GM19328 (cell line): ENCODE measurements at regions not wholly inside any gene's neighbourhood (a gene's known extent, or its start where the extent isn't known, plus 50 kb on each side); places are given as distances from the start of the nearest gene placed in this dataset.
"Not testable (repeated sequence)": the region's sequence is repeated elsewhere in the genome, so short reads cannot be mapped to it uniquely, and the experiment has no call there.

Experiments
- ATAC-seq: cut with Tn5 transposase; IDR thresholded peaks from one replicate; pipeline ENCODE4 v1.9.1; 2021; ENCODE audit warnings: mild to moderate bottlenecking, moderate library complexity; ENCODE audit not compliant: unreplicated experiment

DNA sequence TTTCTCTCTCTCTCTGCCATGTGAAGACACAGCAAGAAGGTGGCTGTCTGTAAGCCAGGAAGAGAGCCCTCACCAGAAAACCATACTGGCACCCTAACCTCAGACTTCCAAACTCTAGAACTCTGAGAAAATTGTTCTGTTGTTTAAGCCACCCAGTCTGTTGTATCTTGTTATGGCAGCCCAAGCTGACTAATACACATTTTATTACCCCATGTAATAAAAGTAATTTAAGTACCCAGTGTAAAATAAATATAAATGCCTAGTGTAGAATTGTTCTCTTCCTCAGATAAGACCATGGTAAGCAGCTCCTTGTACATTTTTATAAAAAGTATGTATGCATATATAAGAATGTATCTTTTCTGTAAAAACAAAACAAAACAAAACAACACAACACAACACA, 119.7 kb downstream of the DTL start:
- no peak for ATAC-seq

DNA sequence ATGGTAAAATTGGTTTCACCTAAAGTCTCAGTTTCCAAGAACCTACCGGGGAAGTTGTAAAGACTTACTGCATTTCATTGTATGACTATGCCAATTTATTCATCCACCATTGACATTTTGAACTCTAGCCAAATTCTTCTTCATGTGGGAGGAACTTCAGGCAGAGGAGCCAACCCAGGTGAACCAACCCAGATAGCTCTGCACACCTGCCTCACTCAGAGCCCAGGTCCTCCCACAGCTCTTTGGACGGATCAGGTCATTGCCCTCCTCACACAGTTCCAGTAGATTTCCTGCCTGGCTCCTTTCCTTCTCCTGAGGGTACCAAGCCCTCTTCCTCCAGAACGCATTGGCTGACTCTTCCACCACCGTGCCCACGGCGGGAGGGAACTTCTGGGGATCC, 121.7 kb downstream of the DTL start:
- no peak for ATAC-seq

DNA sequence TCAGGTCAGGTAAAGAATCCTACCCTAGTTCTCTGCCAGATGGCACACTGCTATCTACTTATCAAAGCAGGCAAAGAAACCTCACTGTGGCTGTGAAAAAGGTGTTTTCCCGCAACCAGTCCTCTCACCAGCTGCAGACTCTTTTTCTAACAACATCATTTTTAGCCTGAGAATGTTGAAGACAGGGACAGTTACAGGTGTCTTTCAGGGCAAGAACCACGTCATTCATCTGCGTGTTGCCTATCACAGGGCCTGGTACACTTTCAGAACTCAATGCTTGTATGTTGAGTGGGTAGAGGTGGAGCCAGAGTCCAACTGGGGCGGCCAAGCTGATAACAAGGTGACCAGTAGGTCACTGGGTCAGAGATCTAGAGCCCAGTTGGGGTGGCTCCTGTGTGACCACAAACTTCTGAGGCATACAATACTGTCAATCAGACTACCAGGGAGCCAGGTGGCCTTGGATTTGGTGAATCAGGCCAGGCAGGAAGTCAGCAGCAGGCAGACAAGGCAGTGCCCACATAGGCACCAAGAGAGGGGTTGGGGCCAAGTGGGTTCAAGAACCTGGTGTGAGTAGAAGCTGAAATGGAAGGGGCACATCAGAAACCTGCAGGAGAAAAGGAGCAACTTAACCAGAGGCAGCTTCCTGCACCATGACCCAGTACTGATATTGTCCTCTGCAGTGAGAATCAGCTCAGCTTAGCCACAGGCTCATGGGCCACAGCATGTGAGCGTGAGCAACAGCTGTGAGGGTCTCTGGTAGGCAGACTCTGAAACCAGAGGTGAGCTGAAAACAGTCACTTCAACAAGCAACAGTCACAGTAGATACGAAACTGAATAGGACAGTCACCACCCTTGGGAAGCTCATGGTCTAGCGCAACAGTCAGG, 123.6 kb downstream of the DTL start:
- ATAC-seq: no peak

DNA sequence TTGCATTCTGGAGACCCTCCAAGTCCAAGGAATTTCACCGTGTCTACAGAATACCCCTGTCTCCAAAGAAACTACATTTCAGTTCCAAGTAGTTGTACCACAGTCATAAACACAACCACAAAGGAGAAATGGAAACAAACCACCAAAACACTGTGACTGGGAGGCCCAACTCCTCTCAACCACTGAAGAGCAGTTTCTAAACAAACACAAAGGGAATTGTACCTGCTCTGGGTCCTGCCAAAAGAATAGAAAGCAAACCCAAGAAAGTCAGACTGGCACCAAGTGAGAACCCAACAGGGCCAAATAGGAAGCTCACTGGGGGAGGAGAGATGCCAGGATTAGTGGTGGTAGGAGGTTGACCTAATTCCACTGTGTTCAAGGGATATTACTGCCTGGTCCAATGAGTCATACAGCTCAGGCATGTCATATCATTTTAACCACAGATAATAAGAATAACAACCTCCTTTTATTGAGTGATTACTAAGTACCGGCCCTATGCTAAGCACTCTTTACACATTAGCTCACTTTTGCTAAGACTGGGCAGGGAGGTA, 123.9 kb upstream of the PPP2R5A start:
- no peak for ATAC-seq

DNA sequence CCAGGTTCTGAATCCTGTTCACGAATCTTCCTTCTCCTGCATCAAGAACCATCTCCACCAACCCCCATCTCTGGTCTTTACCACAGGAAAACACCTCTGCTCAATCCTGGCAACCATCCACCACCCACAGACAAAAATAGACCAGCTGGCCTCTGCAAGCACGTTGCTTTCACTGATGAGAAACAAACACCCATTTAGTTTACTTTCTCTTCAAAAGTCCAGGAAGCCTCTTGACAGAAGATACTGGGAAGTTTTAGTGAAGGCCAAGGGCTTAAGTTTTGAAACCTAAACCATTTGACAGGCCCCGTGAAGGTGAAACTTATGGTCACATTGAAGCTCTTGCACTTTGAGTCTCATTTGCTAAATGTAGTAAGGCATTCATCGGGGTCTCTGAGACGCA, 122.6 kb upstream of the PPP2R5A start:
- no peak for ATAC-seq

DNA sequence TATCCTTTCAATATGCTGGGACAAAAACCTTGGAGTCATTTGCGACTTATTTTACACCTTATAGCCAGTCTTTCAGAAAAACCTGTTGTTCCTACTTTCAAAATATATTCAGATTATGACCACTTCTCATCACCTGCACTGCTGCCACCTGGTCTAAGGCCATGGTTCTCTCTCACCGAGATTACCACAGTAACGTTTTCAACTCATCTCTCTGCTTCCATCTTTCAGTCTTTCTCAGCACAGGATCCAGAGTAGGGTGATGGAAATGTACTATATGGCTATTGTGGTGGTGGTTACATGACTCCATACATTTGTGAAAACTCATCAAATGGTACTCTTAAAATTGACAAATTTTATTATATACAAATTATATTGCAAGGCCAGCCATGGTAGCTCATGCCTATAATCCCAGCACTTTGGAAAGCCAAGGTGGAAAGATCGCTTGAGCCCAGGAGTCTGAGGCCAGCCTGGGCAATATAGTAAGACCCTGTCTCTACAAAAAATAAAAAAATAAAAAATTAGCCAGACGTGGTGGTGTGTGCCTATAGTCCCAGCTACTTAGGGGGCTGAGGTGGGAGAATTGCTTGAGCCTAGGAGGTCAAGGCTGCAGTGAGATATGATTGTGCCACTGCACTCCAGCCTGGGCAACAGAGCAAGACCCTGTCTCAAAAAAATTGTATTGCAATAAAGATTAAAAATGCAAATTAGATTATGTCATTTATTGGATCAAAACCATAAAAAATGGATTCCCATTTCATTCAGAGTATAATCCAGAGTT, 120.9 kb upstream of the PPP2R5A start:
- ATAC-seq: no peak

DNA sequence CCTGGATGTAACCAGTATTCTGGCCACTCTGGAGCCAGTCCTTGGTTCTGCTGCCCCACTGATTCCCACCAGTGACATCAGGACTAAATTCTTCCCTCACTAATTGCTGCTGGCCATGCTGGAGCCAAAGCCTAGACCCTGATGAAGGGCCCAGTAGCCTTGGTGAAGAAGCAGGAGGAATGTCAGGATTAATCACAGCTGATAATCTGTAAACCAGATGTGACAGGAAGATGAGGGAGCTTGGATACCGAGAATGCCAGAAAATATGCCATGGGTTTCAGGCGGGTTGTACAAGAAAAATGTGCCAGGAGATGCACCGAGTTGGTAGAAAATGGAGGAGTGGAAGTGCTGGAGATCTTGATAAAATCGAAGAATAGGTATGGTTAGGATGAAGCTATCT, 119.0 kb upstream of the PPP2R5A start:
- ATAC-seq: no peak

DNA sequence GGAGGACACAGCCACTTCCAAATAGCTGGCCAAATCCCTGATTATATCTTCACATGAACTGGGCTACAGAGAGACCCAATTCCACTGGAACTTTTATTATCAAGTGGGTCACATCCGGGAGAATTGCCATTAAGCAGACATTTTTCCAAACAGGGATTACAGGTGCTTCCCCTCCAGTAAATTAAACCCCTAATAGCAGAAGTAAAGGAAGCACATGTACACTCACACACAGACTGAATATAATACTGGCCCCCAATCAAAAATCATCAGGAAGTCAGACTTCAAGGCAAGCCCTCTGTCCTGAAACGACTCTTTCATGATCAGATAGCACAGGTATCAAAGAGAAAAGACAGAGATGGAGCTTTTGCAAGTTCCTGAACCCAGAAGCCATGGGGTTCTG, 118.6 kb upstream of the PPP2R5A start:
- ATAC-seq: no peak

DNA sequence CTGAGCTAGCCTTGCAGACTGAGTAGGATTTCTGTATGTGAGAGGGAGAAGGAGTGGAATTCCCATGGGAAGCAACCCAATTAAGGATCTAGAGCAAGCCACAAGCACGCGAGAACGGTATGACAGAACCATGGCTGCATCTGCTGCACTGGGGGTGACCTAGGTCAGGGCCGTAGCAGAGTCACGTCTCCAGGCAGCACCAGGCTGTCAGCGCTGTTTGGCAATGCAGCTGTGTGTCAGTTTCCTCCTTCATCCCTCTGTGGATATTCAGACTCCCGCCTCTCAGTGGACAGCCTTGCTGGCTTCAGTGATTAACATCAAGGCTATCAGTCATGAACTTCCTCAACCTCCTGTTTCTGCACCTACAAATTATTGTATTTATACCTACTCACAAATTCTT, 118.1 kb upstream of the PPP2R5A start:
- ATAC-seq: no peak

DNA sequence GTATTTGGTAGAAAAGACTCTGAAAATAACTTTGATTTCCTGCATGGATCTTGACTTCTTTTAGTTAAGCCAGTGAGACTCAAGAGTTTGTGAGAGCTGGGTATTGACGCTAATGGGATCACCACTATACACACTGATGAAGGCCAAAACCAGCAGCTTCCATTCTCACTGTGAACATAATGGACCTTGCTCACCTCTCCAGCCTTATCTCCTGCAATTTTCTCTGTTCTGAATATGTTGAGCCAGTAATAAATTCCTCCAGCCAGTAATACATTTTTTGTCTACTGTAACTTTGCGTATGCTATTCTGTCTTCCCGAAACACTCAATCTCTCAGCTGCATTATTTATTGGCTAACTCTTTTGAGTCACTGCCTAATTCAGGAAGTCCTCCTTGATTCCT, 111.6 kb upstream of the PPP2R5A start:
- ATAC-seq: no peak

DNA sequence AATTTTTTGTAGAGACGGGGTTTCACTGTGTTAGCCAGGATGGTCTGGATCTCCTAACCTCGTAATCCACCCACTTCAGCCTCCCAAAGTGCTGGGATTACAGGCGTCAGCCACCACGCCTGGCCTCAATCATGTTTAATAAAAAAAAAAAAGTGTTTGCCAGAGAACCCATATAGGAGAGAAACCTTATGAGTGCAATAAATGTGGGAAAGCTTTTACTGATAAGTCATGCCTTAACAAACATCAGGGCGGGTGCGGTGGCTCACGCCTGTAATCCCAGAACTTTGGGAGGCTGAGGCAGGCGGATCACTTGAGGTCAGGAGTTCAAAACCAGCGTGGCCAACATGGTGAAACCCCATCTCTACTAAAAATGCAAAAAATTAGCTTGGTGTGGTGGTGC, 110.9 kb upstream of the PPP2R5A start:
- ATAC-seq: not testable (repeated sequence)

DNA sequence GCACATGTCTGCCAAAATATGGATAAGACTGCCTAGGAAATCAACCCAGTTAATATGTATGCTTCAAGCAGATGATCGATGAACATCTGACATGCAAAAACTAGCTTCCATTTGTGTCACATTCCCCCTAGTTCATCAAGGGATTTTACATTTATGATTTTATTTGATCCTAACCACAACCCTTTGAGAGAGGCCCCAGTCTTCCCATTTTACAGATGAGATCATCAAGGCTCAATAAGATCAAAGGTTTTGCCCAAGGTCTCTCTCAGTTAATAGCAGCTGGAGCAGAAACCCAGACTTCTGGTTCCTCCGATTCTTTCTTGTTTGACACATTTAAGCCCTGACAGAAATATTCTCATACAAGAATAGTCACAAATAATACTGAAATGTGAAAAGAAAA, 107.7 kb upstream of the PPP2R5A start:
- no peak for ATAC-seq

DNA sequence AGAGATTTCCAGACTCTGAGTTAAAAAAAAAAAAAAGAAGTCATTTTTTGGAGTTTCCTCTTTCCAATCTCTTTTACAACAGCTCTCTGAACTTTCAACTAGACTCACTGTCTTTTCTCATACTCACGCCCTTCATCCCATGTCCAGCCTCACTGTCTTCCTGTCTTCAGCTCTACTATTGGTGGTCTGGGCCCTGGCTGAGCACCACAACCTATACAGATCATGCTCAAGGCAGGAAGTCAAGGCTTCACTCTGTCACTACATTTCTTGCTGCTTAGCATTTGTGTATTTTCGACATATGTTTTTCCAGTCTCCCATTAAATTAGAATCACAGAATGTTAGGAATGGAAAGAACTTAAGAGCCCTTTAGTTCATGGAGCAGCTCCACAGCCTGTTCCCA, 106.4 kb upstream of the PPP2R5A start:
- no peak for ATAC-seq

DNA sequence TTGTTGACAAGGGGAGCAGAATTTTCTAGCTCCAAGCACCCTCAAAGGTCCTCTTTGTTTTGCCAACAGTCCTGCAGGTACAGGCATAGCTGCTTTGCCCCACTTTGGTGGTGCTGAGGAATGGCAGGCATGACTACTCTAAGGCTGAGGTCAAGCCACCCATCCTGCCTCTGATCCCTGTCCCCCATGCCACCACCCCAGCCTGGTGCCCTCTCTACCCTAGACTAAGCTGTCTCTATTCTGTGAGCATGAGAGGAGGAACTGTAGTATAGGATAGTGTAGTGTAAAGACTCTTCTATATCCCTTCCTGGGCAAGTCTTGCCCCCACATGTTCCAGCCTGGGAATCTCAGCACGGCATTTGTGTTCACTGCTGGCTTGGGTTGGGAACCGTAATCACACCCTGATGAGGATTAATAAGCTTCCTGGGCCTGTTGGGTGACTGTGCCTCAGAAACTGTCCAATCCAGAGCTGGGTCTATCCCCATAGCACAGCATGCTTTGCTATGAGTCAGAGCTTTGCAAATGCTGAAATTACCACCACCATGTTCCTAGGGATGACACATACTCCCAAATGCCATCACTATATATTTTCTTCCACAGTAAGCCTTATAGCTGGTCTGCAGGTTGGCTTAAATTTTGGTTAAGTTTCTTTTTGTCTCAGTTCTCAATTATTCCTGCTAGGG, 105.7 kb upstream of the PPP2R5A start:
- no peak for ATAC-seq

DNA sequence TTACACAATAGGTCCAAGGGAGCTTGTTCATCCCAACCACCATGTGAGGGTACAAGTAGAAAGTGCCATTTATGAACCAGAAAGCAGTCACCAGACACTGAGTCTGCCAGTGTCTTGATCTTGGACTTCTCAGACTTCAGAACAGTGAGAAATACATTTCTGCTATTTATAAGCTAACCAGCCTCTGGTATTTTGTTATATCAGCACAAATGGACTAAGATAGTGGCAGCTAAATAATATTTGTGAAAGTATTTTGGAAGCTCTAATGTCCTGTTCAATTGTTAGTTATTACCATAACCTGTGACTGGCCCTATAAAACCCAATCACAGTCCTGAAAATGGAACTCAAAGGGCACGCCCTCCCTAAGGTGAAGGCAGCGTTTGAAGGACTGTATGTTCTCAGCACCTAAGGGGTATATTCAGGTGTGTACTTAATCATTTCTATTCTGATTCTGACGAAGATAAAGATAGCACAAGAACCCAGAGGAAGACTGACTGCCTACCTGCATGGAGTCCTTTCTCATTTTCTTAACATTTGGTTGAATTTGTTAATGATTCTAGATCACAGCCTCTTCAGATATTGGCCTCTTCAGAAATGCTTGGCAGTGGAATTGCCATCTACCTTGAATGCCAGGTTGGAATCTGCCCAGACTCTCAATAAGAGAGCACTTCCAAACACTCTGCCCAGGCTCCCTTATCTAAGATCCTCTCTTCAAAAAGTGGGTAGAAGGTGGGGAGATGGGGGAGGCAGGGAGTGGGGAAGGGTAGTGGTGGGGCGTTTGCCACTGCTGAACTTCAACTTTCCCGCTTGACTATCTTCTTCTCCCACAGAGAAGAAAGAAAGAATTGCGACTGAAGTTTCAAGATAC, 104.0 kb upstream of the PPP2R5A start:
- no peak for ATAC-seq

DNA sequence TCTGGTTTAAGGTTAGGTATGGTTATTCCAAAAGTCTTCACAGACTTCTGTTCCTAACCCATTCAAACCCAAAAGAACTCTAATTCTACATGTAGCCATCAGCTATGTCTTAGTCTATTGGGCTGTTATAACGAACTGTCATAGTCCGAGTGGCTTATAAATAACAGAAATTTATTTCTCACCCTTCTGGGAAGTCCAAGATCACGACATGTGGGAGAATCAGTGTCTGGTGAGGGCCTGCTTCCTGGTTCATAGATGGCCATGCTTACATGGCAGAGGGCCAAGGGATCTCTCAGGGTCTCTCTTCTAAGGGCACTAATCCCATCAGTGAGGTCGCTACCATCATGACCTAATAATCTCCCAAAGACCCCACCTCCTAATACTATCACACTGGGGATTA, 103.0 kb upstream of the PPP2R5A start:
- no peak for ATAC-seq

DNA sequence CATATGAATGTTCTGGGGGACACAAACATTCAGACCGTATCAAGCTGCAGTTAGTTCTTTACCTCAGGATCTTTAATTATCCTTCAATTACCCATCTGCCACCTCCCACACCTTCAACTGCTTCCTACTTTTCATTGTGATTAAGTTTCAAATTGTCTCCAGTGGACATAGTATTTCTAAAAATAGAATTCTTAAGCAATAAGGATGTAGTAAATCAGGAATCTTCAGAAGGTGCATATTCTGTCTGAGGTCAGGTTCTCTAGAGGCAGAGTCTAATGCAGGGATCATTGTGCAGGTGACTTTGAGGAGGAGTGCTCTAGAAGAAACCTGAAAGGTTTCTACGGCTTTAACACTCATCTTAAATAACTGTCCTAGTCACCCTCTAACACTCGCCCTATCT, 102.6 kb upstream of the PPP2R5A start:
- ATAC-seq: no peak

DNA sequence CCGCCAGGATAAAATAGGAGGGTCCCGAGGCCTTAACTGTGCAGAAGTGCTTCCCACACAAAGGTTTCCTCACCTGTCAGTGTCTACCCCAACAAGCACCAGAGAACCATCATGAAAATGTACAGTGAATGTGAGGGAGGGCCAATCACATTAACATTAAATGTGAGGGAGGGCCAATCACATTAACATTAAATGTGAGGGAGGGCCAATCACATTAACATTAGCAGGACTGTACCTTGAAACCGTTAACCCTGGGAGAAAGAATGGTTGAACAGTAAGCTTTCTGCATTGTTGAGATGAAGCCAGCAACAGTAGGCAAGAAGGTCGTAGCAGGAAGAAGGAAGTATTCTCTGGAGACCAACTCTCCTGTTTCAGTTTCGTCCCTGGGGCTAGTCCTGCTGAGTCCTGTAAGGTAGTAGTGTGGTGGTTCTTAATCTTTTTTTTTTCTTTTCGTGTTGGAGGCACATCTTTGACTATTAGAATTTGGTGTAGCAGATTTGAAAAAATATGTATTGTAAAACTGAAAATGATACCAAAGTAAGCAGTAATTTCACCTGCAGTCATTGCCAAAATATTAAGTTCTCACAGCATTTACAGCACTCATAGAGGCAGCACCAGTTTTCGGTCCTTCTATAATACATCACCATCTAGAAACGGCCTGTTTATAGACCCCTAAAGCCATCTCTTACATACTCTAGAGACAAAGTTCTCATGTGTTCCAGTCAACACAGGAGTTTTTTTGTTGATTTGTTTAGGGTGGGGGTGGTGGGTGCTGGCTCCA, 98.6 kb upstream of the PPP2R5A start:
- ATAC-seq: peak; percentile 97

DNA sequence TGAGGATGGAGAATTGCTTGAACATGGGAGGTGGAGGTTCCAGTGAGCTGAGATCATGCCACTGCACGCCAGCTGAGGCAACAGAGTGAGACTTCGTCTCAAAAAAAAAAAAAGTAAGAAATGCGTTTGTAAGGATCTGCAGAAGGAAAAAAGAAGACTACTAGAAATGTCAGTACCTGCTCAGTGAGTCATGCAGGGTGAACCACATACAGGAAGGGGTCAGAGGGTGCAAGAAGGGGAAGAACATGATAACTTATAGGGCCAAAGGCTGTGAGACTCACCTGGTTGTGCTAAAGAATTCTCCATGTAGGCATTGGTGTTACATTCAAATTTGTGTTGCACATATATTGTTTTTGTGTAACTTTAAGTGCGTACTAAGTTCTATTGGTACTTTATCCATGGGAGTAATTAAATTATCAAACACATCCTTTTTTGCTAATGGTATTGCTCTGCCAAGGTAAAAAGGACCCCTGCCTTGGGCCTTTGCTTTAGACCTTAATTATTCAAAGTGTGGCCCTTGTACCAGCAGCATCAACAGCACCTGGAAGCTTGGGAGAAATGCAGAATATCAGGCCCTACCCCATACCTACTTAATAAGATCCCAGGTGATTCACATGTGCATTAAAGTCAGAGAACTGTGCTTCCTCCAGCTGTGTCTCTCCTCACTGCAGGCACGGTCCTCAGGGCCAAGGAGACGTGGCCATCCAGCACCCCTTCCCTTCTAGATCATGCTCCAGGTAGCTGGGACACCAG, 96.4 kb upstream of the PPP2R5A start:
- ATAC-seq: no peak
